WTC11 (cell line): ENCODE measurements at regions not wholly inside any gene's neighbourhood (a gene's known extent, or its start where the extent isn't known, plus 50 kb on each side); places are given as distances from the start of the nearest gene placed in this dataset.

Source experiments
- ATF3 ChIP-seq: sonication (generic); formaldehyde crosslinking; conservative IDR thresholded peaks from 2 replicates; pipeline ENCODE4 v1.8.1; 2022; ENCODE audit warnings: mild to moderate bottlenecking, missing genetic modification reagents
- IRF2 ChIP-seq: sonication (generic); formaldehyde crosslinking; IDR thresholded peaks from 2 replicates; pipeline ENCODE4 v1.8.0; 2022; ENCODE audit warnings: low read depth, missing genetic modification reagents, borderline replicate concordance
- OVOL2 ChIP-seq: fragments of 250-450 bp; sonication (Bioruptor Pico); IDR thresholded peaks from 2 replicates; pipeline ENCODE4 v1.9.0; 2021; ENCODE audit warnings: mild to moderate bottlenecking, borderline replicate concordance
- TF ChIP-seq, protein P1 (sequence below): fragments of 200-600 bp; IDR thresholded peaks from 2 replicates; pipeline ENCODE4 v1.8.0; 2022; ENCODE audit warnings: antibody characterized with exemption

- TF ChIP-seq IRF2 (CRISPR knock-in tag) (no peak), ATF3 (CRISPR knock-in tag) (no peak), OVOL2 (no peak)
- TF ChIP-seq, protein P1, sequence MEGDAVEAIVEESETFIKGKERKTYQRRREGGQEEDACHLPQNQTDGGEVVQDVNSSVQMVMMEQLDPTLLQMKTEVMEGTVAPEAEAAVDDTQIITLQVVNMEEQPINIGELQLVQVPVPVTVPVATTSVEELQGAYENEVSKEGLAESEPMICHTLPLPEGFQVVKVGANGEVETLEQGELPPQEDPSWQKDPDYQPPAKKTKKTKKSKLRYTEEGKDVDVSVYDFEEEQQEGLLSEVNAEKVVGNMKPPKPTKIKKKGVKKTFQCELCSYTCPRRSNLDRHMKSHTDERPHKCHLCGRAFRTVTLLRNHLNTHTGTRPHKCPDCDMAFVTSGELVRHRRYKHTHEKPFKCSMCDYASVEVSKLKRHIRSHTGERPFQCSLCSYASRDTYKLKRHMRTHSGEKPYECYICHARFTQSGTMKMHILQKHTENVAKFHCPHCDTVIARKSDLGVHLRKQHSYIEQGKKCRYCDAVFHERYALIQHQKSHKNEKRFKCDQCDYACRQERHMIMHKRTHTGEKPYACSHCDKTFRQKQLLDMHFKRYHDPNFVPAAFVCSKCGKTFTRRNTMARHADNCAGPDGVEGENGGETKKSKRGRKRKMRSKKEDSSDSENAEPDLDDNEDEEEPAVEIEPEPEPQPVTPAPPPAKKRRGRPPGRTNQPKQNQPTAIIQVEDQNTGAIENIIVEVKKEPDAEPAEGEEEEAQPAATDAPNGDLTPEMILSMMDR: no peak
These were observed 193.4 kb upstream of the PACRGL start for GRCh38 chr4:20506827-20507226.
